Forelimb muscle (tissue), 1 donor: ENCODE measurements at regions not wholly inside any gene's neighbourhood (a gene's known extent, or its start where the extent isn't known, plus 50 kb on each side); places are given as distances from the start of the nearest gene placed in this dataset.

Experiments
- DNase-seq: peaks from one replicate; pipeline ENCODE4 v3.0.0-alpha.2; 2013; ENCODE audit warnings: low read depth

DNA sequence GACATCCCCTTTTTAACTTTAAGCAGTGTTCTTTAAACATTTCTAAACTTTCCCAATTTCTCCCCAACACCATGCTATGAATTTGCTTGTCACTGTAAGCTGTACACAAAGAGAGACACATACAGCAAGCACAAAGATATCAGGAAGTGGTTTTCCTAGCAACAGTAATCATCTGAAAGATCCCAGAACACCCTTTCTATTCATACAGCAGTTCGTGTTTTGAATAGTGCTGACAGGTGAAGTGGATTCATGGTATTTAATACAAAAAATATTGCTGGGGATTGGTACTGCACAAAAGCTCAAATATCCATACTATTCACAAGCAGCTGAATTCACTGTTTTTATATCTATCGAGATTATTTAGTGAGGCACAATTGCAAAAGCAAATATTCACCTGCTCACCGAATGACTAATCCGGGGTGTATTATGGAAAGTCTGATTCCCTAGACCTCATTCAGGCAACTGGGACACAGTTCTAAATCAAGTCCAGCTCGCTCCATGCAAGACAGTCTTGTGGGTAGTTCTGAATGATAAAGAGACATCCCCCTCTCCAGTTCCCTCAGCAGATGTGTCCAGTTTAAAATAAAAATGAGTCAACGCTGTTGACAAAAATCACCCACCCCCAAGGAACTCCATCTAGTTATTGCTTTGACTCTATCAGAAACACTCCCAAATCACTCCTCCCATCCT lies 107.1 kb upstream of the TSHZ2 start:
- no peak for DNase-seq

DNA sequence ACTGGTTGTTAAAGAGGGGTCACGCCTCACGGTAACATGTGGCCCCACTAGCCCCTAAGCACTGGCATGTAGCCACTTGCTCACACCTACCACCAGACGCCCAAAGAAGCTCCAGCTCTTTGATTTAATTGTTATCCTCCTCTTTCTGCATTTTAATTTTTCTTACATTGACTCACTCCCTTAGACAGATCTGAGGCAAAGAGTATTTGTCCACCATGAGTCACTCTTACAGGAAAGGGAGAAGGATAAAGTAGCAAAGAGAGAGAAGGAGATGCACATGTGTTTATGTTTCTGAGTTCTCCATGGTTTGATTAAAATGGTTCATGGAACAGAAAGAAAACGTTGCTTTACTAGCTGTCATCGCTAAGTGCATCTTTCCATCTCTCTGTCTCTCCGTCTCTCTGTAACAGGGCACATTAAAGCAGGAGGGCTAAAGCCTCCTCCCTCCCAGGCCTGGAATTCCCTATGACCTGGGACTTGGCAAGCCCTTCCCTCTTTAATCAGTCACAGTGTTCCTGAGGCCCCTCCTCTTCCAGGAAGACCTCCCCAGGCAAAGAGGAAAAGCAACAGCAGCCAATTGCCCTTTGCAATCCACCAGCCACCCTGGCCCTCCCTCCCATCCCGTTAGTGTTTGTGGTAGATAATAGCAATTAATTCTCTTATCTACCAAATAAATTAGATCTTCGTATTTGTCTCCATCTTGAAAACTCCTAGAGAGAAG lies 112.8 kb upstream of the TSHZ2 start:
- no peak for DNase-seq

DNA sequence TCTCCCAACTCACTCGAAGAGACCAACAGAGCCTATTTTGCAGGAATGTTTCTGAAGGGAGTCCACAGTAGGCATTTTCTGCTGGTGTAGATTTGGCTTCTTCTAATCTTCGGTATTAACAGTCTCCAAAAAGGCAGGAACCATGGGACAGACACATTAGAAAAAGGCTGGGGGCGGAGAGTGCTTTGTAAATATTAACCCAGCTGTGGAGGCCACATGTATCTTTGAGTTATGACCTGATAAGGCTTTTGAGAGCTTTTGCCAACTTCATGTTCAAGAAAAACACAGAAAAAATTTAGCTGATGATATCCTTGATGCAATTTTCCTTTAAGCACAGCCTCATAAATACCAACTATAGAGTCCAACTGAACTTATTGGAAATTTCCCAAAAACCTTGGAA lies 119.4 kb upstream of the TSHZ2 start:
- no peak for DNase-seq

DNA sequence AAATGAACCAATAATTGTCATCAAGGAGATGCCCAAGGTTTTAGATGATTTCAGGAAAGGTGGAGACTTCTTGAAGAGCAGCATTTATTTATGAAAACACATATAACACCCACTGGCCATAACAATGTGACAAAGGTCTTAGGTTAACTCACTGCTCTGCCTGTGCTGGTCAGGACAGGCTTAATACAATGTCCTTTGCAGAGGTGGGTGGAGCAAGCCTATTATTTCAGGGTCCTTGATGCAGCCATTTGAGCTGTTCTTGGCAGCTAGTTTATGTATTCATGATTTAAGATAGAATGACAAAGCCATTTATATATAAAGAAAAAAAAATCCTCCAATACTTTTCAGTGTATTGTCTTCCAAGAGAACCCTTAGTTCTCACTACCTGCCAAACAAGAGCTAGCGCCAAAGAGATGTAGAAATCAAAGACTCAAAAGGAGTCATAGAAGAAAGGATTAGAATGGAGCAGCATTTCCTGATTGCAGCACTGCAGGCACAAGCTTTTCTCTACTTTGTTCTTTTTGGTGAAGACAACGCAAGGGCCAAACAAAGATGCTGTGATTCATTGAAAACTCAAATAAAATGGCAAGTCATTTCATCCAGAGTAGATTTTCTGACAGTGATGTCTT lies 124.3 kb upstream of the TSHZ2 start:
- DNase-seq: no peak

DNA sequence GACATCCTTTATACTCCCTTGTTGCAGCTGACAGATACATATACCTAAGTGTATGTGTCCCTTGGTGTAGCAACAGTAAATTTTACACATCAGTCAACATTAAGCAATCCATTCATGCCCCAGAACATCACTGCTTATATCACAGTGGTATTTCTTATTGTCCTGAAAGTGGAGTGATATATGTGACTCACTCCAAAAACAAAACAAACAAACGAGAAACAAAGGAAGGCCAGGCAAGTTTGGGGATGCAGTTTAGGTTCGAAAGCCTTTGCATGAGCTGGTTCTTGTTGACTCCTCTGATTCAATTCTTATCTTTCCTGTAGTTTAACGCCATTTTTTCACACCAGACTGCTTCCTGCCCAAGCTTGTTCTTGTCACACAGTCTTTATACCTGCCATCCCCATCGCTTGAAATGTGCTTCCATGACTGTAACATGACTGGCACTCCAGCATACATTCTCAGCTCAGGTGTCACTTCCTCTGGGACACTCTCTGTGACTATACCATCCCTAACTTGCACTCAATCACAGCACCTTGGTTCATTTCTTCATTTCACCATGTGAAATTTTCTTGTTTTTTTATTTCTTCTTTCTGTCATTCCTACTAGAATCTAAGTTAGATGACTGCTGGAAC lies 125.0 kb upstream of the TSHZ2 start:
- DNase-seq: no peak

DNA sequence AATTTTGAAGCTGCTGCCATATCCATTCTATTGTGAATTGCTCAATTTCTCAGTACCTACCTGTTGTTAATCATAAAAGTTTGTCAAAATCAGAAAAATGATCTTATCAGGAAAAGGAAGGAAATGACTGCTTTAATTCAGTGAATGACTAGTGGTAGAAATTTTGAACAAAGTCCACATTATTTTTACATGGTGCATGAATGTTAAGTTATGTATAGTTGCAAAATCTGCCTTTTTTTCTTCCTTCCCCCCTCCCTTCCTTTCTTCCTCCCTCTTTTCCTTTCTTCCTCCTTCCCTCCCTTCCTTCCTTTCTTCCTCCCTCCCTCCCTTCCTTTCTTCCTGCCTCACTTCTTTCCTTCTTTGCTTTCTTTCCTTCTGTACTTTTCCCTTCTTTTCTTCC lies 127.1 kb upstream of the TSHZ2 start:
- no peak for DNase-seq

DNA sequence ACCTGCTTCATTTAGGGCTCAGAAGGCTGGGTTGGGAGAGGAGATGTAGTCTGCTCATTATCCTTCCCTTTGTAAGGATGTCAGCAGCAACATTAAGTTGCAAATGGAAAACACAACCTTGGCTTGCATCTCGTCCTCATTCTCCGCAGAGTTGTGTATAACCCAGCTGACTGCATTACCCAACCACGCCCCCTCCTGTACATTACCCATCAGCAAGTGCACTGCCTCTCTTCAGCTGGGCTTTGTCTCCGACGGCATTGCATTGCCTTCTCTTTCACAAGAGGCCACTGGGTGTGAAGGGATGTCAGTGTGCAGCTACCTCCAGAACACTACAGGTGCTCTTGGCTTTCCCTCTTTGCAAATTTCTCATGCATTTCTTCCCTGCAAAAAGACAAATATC lies 128.7 kb upstream of the TSHZ2 start:
- no peak for DNase-seq

DNA sequence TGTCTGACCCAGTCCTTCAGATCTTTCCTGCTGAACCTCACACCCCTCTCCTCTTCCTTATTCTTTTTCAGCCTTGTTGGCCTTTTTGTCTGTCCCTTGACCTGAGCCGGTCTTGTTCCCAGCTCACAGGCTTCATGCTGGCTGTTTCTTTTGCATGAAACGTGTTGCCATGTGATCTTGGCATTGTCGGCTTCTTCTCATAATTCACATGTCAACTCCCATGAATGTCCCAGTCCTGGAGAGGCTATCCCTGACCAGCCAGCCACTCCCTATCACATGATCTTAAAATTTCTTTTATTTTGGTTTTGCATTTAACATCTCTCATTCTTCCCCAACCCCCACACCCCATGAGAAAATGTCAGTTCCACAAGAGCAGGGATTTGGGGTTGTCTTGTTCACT lies 131.2 kb upstream of the TSHZ2 start:
- no peak for DNase-seq

DNA sequence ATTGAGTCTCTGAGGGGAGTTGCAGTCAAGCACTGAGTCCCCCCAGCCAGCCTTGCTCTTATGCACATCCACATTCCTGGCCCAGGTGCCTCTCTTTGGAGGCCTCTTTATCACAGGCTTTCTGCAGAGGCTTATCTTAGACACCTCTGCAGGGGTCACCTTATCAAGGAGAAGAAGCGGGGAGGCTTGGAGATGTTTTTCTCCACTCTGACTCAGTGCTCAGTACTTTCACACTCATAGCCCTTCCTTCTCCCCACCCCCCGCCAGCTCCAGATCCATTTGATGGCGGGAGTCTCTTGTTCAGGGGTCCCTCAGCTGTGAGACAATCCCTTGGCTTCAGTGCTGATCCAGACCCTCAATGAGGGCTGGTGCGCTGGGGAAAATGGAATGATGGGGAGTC lies 132.1 kb upstream of the TSHZ2 start:
- no peak for DNase-seq

DNA sequence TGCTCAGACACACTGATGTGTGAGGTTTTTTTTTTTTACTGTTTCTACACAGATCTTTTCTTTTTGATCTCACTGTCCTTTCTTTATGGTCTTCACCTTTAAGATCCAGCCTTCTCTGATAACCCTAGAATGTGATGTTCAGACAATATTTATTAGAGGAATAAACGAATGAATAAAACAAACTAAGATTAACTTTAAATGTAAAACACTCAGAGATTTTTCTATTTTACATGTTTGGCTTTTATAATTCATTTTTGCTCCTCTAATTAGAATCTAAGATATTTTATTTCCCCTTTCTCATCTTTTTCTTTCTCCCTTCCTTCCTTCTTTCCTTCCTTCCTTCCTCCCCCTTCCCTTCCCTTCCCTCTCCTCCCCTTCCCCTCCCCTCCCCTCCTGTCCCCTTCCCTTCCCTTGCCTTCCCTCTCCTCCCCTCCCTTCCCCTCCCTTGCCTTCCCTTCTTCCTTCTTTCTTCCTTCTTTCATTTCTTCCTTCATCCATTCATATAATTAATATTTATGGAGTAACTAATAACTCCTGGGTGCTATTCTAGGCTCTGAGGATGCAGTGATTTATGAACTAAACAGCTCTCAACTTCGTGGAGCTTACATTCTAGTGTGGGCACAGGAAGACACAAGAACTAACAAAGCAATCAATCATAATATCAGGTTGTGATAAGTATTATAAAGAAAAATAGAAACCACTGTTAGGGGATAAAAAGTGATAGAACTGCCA lies 133.5 kb upstream of the TSHZ2 start:
- no peak for DNase-seq

DNA sequence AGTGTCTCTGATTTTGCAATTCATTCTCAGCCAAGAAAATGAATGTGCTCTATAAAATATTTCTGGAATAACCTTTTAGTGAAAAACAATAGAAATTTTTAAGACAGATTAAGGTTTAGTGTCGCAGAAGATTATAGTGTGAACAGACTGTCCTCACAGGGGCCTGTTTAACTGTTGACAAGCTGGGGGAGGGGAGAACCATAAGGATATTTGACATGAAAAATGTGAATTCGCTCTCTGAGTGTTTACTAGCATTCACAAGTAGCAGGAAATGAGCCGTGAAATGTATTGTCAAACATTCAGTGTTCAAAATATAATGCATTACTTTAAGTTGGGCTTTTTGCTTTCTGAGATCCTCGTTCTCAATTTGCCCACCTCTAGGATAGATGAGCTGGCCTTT lies 134.8 kb upstream of the TSHZ2 start:
- DNase-seq: no peak

DNA sequence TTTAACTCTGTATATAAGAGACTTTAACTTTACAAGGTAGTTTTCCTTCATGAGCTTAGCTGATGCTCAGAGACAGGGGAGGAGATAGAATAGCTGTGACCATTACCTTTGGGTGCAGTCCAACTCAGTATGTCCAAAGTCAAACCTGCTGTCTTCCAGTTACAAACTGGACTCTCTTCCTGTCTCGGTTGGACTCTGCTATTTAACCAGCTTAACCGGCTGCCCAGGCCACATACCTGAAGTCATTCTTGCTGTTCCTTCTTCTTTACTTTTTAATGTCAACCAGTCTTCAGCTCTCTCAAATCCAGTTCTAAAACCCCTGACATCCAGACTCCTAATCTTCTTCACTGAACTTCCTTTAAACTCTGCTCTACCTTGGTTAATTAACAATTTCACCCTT lies 138.3 kb upstream of the TSHZ2 start:
- no peak for DNase-seq

DNA sequence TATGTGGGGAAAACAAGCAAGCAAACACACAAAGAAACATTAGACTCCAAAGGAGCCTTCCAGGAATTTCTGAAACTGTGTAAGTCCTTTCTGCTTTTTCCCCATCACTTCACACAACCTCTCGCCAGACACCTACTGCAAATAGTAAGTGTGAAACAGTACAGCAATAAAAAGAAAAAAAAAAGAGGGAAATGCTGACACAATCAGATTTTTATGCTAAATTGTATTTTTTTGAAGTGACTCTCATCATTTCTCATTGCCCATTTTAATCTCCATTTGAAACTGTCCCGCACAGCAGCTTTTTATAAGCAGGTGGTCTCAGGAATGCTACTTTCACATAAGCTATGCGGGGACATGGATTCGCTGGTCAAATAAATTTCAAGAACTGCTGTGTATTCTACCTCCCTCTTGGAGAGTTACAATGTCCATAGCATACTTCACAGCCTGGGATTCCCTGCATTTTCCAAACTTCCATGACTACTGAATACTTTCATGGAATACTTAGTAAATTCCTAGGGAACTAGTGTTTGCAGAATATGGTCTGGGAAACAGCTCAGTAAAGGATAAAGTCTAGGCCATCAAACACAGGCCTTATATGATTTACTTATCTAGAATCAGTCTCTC lies 139.9 kb upstream of the TSHZ2 start:
- DNase-seq: no peak

DNA sequence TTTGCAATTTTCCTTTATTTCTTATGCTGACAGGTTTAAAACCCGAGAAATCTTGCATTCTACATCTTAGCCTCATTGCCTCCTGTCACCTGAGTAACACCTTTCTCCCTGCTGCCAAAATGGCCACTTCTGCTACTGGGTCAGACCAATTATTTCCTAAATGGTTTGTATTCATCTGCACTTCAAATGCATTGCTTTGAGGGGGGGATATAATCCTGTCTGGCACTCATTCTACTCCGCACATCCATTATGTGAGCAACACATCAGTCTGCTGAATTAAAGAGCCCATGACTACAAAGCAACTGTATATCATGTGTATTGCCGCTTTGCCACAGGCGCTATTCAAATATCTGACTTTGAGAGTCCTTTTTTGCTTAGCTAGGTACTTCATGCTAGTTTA lies 141.6 kb upstream of the TSHZ2 start:
- no peak for DNase-seq

DNA sequence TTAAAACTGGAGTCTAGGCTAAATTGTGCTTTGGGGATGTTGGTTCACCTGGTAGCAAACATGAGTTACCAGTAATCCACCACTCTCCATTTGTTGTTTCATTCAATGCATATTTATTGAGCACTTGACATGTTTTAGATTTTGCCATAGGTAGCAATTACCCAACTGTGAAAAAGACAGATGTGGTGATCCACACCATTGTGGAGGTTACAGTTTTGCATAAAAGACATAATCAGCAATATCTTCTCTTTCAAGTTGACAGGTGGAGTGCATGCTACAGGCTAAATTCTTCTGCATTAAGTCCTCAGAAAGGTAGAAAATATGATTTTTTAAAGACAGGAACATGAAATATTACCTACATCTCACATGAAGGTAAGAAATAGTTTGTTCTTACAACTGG lies 143.0 kb upstream of the TSHZ2 start:
- DNase-seq: no peak

DNA sequence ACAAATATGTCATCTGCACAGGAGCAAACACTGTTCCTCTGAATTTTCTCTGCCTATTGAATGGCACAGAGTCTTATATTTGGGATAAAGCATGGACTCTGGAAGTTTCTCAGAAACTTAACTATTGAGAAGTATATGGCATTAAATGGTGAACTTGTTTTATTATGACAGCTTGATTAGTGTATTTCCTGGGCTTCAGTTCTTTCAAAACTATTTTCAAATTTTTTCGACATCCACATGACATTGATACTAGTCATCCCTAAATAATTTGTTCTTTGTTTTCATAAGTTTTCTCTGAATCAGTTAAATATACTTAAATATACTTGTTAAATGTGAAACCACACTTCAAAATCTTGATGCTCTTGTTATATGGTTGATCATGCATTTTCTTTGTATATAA lies 144.0 kb upstream of the TSHZ2 start:
- DNase-seq: no peak

DNA sequence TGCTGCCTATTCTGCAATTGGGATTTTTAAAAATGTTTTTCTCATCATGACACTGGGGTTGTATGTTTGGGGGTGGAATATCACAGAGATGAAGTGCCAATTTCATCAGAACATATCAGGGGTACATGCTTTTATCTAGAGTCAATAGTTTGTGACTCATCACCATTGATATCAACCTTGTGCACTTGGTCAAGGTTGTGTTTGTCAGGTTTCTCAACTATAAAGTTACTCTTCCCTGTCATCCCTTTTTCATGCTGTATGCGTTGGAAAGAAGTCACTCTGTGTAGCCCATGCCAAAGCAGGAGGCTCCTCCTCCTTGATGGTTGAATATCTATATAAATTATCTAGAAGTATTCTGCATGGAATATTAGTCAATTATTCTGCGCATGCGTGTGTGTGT lies 145.4 kb upstream of the TSHZ2 start:
- no peak for DNase-seq

DNA sequence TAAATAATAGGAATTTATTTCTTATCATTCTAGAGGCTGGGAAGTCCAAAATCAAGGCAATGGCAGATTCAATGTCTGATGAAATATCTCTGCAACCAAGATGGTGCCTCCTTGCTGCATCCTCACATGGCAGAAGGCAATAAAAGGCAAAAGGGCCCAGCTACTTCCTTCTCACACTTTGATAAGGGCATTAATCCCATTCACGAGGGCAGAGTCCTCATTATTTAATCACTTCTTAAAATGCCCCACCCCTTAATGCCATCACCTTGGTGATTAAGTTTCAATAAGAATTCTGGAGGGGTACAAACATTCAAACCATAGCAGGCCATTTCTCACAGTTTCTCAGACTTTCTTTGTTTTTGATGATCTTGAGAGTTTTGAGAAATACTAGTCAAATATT lies 145.8 kb upstream of the TSHZ2 start:
- no peak for DNase-seq

DNA sequence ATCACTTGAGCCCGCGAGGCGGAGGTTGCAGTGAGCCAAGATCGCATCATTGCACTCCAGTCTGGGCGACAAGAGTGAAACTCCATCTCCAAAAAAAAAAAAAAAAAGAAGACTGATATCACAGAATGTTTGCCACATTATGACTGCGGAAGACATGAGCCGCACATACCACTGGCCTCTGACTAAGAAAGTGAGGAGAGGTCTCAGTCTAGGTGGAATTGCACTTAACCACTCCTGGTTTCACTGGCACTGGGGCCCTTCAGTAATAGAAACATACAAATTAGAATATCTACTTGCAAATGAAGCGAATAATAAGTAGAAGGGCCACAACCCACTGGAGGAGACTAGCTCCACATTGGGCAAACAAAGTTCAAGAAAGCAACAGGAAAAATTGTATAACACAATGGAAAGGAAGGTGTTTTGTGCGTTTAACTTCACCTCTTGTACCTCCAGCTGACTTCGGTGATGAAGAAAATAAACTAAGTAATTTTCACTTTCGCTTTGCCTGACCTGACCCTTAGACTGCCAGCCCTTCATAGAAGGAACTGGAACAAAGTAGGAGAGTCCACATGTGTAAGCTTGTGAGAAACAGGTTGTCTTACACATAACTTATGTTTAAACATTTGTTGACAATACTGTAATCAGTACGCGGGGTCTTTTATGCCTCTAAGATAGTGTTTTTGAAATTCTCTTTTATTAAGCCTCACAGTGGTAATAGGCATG lies 147.5 kb upstream of the TSHZ2 start:
- no peak for DNase-seq

DNA sequence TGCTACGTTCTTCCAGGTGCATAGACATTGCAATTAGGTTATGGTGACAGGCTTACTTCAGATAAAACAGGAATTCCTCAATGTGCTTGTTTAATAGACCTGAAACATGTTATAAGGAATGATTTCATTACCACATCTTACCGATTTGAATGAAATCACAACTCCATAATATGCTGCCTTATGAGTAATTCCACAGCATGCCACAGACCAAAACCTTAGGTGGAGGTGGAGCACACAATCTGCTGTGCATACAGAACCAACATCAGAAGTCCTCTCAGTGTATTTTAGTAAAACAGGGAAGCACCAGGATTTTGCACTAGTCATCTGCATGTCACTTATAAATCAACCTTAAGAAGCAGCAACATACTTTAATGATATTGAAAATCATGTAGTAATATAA lies 148.9 kb upstream of the TSHZ2 start:
- no peak for DNase-seq
